Neural cell (in vitro differentiated cells): ENCODE measurements at regions not wholly inside any gene's neighbourhood (a gene's known extent, or its start where the extent isn't known, plus 50 kb on each side); places are given as distances from the start of the nearest gene placed in this dataset.

Source experiments
- H2AFZ ChIP-seq: fragments of 200-600, 300-800 bp; sonication (generic), shearing (Covaris generic); 2 replicates; pipeline ENCODE4 v1.6.0; 2014; ENCODE audit warnings: low read depth, mild to moderate bottlenecking, antibody characterized with exemption, low read length, moderate library complexity
- H3F3A ChIP-seq: fragments of 200-600 bp; shearing (Covaris generic); 2 replicates; pipeline ENCODE4 v1.6.1; 2016; ENCODE audit warnings: mild to moderate bottlenecking, moderate library complexity, mixed read lengths, antibody characterized with exemption, low read length; ENCODE audit not compliant: insufficient read depth, poor library complexity, severe bottlenecking
- H3K27ac ChIP-seq: fragments of 200-600, 300-800 bp; sonication (generic), shearing (Covaris generic); 2 replicates; pipeline ENCODE4 v1.5.1; 2014; ENCODE audit warnings: mild to moderate bottlenecking, low read length, moderate library complexity
- H3K27me3 ChIP-seq: fragments of 300-800, 200-600 bp; sonication (generic), shearing (Covaris generic); 2 replicates; pipeline ENCODE4 v1.6.0; 2014; ENCODE audit warnings: mild to moderate bottlenecking, low read depth, low read length, moderate library complexity; ENCODE audit not compliant: insufficient read depth
- H3K36me3 ChIP-seq: fragments of 300-800, 200-600 bp; sonication (generic), shearing (Covaris generic); 2 replicates; pipeline ENCODE4 v1.5.1; 2014; ENCODE audit warnings: mild to moderate bottlenecking, antibody characterized with exemption, low read length, moderate library complexity; ENCODE audit not compliant: insufficient read depth
- H3K4me2 ChIP-seq: fragments of 300-800, 200-600 bp; sonication (generic), shearing (Covaris generic); 2 replicates; pipeline ENCODE4 v1.6.0; 2014; ENCODE audit warnings: mild to moderate bottlenecking, low read length
- H3K4me3 ChIP-seq: fragments of 300-800, 200-600 bp; sonication (generic), shearing (Covaris generic); 2 replicates; pipeline ENCODE4 v1.5.1; 2014; ENCODE audit warnings: mild to moderate bottlenecking, low read length, moderate library complexity
- H3K79me2 ChIP-seq: fragments of 200-600 bp; shearing (Covaris generic); replicated peaks from 2 replicates; pipeline ENCODE4 v1.6.0; 2014; ENCODE audit warnings: mild to moderate bottlenecking, low read length, moderate library complexity; ENCODE audit not compliant: insufficient read depth
- H3K9ac ChIP-seq: fragments of 300-800, 200-600 bp; sonication (generic), shearing (Covaris generic); 2 replicates; pipeline ENCODE4 v1.6.1; 2016; ENCODE audit warnings: mild to moderate bottlenecking, low read length, mixed read lengths
- H3K9me2 ChIP-seq: fragments of 200-600 bp; shearing (Covaris generic); 2 replicates; pipeline ENCODE4 v1.6.1; 2016; ENCODE audit warnings: mild to moderate bottlenecking, low read length, mixed read lengths; ENCODE audit not compliant: insufficient read depth
- H3K9me3 ChIP-seq: fragments of 200-600, 300-800 bp; sonication (generic), shearing (Covaris generic); 2 replicates; pipeline ENCODE4 v1.6.1; 2016; ENCODE audit warnings: mild to moderate bottlenecking, mixed run types, low read length, moderate library complexity, mixed read lengths
- H4K20me1 ChIP-seq: fragments of 200-600 bp; shearing (Covaris generic); 2 replicates; pipeline ENCODE4 v1.6.1; 2016; ENCODE audit warnings: mild to moderate bottlenecking, mixed run types; ENCODE audit not compliant: insufficient read depth
- EP300 ChIP-seq: fragments of 450-650 bp; conservative IDR thresholded peaks from 2 replicates; pipeline ENCODE4 v1.6.1; 2014; ENCODE audit warnings: antibody characterized with exemption, mild to moderate bottlenecking, moderate library complexity; ENCODE audit not compliant: poor library complexity, severe bottlenecking
- EZH2 ChIP-seq: fragments of 200-600, 300-800 bp; shearing (Covaris generic), sonication (generic); IDR thresholded peaks from 2 replicates; pipeline ENCODE4 v1.6.1; 2014; ENCODE audit warnings: antibody characterized with exemption, low read length, borderline replicate concordance, mild to moderate bottlenecking; ENCODE audit not compliant: insufficient read depth, poor library complexity, severe bottlenecking
- MXI1 ChIP-seq: fragments of 450-650 bp; conservative IDR thresholded peaks from 2 replicates; pipeline ENCODE4 v1.6.1; 2014; ENCODE audit warnings: antibody characterized with exemption, mild to moderate bottlenecking; ENCODE audit not compliant: poor library complexity, severe bottlenecking
- POLR2AphosphoS5 ChIP-seq: IDR thresholded peaks from 2 replicates; pipeline ENCODE4 v1.6.1; 2012
- RAD21 ChIP-seq: fragments of 450-650 bp; conservative IDR thresholded peaks from 2 replicates; pipeline ENCODE4 v1.6.1; 2014; ENCODE audit warnings: antibody characterized with exemption, mild to moderate bottlenecking, moderate library complexity
- SMC3 ChIP-seq: fragments of 450-650 bp; conservative IDR thresholded peaks from 2 replicates; pipeline ENCODE4 v1.6.1; 2014; ENCODE audit warnings: antibody characterized with exemption, mild to moderate bottlenecking, moderate library complexity; ENCODE audit not compliant: poor library complexity
- TAF1 ChIP-seq: IDR thresholded peaks from 2 replicates; pipeline ENCODE4 v1.6.1; 2012; ENCODE audit warnings: low read depth
- TF ChIP-seq, protein P1 (sequence below): IDR thresholded peaks from 2 replicates; pipeline ENCODE4 v1.6.1; 2012; ENCODE audit warnings: borderline replicate concordance
- TF ChIP-seq, protein P2 (sequence below): fragments of 450-650 bp; IDR thresholded peaks from 2 replicates; pipeline ENCODE4 v1.5.1; 2014; ENCODE audit warnings: antibody characterized with exemption, mild to moderate bottlenecking, moderate library complexity; ENCODE audit not compliant: poor library complexity, severe bottlenecking

DNA sequence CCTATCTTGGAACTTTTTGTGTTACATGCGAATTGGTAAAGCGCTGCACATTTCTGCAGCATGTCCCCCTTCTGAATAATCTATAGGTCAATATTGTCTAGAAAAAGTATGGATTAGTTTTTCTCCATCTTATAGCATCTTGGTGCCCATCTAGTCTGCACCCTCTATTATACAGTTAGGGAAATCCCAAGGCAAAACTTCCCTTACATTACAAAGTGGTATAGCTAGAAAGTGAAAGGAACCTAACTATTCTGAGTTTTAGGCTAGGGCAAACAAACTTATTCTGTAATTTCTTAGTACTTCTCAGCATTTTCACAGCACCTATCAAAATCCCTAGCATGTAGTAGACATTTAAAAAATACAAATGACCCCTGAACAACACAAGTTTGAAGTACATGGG, 133.5 kb upstream of the CCDC28A start:
- no peaks in the 10 kb centered on the region for H4K20me1 ChIP-seq
- no peak overlapping the region for H3K4me3 ChIP-seq
- no peaks in the 10 kb centered on the region for H3K36me3 ChIP-seq
- no peaks in the 10 kb centered on the region for H3K27me3 ChIP-seq
- H2AFZ ChIP-seq: no peak overlapping the region
- H3K79me2 ChIP-seq: no peaks in the 10 kb centered on the region
- no peaks in the 10 kb centered on the region for H3F3A ChIP-seq
- no peaks in the 10 kb centered on the region for H3K9me3 ChIP-seq
- H3K4me2 ChIP-seq: no peak overlapping the region
- H3K9me2 ChIP-seq: no peaks in the 10 kb centered on the region
- no peak for TF ChIP-seq SMC3
- H3K9ac ChIP-seq: no peak overlapping the region
- no peak overlapping the region for H3K27ac ChIP-seq

DNA sequence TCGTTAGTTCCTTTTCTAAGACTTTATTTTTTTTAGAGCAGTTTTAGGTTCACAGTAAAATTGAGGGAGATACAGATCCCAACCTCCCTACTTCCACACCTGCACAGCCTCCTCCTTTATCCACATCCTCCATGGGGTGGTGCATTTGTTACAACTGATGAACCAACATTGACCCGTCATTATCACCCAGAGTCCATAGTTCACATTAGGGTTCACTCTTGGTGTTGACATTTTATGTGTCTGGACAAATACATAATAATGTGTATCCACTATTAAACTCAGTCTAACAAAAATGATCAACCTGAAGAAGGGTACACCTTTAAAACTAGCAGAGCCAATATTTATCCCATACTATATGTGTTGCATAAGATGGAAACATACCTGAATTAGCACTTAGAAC, 130.4 kb upstream of the CCDC28A start:
- Histone ChIP-seq H3K36me3 (no peaks in the 10 kb centered on the region), H3K27ac (no peak overlapping the region), H3K9me3 (no peaks in the 10 kb centered on the region), H3K9ac (no peak overlapping the region), H3K9me2 (no peaks in the 10 kb centered on the region), H2AFZ (no peak overlapping the region), H3K4me2 (no peak overlapping the region), H3F3A (no peaks in the 10 kb centered on the region), H3K27me3 (no peaks in the 10 kb centered on the region), H3K4me3 (no peak overlapping the region), H3K79me2 (no peaks in the 10 kb centered on the region), H4K20me1 (no peaks in the 10 kb centered on the region)
- TF ChIP-seq, protein P1, sequence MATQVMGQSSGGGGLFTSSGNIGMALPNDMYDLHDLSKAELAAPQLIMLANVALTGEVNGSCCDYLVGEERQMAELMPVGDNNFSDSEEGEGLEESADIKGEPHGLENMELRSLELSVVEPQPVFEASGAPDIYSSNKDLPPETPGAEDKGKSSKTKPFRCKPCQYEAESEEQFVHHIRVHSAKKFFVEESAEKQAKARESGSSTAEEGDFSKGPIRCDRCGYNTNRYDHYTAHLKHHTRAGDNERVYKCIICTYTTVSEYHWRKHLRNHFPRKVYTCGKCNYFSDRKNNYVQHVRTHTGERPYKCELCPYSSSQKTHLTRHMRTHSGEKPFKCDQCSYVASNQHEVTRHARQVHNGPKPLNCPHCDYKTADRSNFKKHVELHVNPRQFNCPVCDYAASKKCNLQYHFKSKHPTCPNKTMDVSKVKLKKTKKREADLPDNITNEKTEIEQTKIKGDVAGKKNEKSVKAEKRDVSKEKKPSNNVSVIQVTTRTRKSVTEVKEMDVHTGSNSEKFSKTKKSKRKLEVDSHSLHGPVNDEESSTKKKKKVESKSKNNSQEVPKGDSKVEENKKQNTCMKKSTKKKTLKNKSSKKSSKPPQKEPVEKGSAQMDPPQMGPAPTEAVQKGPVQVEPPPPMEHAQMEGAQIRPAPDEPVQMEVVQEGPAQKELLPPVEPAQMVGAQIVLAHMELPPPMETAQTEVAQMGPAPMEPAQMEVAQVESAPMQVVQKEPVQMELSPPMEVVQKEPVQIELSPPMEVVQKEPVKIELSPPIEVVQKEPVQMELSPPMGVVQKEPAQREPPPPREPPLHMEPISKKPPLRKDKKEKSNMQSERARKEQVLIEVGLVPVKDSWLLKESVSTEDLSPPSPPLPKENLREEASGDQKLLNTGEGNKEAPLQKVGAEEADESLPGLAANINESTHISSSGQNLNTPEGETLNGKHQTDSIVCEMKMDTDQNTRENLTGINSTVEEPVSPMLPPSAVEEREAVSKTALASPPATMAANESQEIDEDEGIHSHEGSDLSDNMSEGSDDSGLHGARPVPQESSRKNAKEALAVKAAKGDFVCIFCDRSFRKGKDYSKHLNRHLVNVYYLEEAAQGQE: no peak
- TF ChIP-seq SMC3 (no peak), RAD21 (no peak), EP300 (no peak), MXI1 (no peak), EZH2 (no peak), TAF1 (no peak), POLR2AphosphoS5 (no peak)
- TF ChIP-seq, protein P2, sequence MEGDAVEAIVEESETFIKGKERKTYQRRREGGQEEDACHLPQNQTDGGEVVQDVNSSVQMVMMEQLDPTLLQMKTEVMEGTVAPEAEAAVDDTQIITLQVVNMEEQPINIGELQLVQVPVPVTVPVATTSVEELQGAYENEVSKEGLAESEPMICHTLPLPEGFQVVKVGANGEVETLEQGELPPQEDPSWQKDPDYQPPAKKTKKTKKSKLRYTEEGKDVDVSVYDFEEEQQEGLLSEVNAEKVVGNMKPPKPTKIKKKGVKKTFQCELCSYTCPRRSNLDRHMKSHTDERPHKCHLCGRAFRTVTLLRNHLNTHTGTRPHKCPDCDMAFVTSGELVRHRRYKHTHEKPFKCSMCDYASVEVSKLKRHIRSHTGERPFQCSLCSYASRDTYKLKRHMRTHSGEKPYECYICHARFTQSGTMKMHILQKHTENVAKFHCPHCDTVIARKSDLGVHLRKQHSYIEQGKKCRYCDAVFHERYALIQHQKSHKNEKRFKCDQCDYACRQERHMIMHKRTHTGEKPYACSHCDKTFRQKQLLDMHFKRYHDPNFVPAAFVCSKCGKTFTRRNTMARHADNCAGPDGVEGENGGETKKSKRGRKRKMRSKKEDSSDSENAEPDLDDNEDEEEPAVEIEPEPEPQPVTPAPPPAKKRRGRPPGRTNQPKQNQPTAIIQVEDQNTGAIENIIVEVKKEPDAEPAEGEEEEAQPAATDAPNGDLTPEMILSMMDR: no peak

DNA sequence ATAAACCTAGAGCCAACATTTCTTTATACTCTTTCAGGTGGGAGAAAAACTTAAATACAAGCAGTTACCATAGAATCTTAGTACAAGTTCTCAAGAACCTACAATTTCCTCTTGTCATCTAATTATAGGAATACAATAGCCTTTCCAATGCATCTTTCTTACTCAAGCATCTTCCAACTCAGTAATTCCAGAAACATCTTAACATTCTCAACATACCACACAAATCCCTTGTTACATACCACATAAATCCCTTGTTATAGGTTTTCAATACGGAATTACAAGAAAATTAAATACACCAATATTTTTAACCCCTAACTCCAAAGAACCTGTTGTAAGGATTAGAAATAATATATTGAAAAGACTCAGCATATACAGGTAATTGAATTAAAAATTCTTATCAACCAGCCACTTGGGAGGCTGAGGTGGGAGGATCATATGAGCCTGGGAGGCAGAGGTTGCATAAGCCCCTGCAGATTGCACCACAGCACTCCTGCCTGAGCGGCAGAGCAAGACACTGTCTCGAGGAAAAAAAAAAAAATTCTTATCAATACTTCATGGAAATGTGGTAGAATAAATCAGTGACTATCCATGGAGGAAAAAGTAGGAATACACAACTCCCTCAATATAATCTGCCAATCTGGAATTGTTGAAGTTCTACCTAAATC, 127.5 kb upstream of the CCDC28A start:
- H3K9me2 ChIP-seq: no peaks in the 10 kb centered on the region
- H3F3A ChIP-seq: no peaks in the 10 kb centered on the region
- H3K79me2 ChIP-seq: no peaks in the 10 kb centered on the region
- H3K27me3 ChIP-seq: no peaks in the 10 kb centered on the region
- no peak overlapping the region for H3K27ac ChIP-seq
- TF ChIP-seq EP300 (no peak), TAF1 (no peak), RAD21 (no peak), MXI1 (no peak), POLR2AphosphoS5 (no peak), EZH2 (no peak), SMC3 (no peak)
- TF ChIP-seq, protein P2: no peak
- TF ChIP-seq, protein P1: no peak
- no peaks in the 10 kb centered on the region for H3K9me3 ChIP-seq
- H4K20me1 ChIP-seq: no peaks in the 10 kb centered on the region
- no peak overlapping the region for H3K4me2 ChIP-seq
- H3K36me3 ChIP-seq: no peaks in the 10 kb centered on the region
- H3K9ac ChIP-seq: no peak overlapping the region
- no peak overlapping the region for H3K4me3 ChIP-seq
- H2AFZ ChIP-seq: no peak overlapping the region
